GM21526 (cell line): ENCODE measurements at regions not wholly inside any gene's neighbourhood (a gene's known extent, or its start where the extent isn't known, plus 50 kb on each side); places are given as distances from the start of the nearest gene placed in this dataset.
"Not testable (repeated sequence)": the region's sequence is repeated elsewhere in the genome, so short reads cannot be mapped to it uniquely, and the experiment has no call there.

Experiments used
- ATAC-seq: cut with Tn5 transposase; IDR thresholded peaks from one replicate; pipeline ENCODE4 v1.9.1; 2021; ENCODE audit warnings: moderate library complexity; ENCODE audit not compliant: unreplicated experiment, low FRiP score

- no peak for ATAC-seq
Measured at GRCh38 chr2:8379549-8379948, 302.3 kb upstream of the ID2 start.

GRCh38 chr2:8380026-8380425, 301.8 kb upstream of the ID2 start:
- ATAC-seq = peak; percentile 20

GRCh38 chr2:8380566-8380965, 301.3 kb upstream of the ID2 start:
- peak; percentile 63 for ATAC-seq

- no peak for ATAC-seq
Measured at GRCh38 chr2:8382485-8382884, 299.4 kb upstream of the ID2 start.

- not testable (repeated sequence) for ATAC-seq
Measured at GRCh38 chr2:8386748-8387147, 295.1 kb upstream of the ID2 start.

- no peak for ATAC-seq
Measured at GRCh38 chr2:8388781-8389180, 293.1 kb upstream of the ID2 start.

- ATAC-seq = no peak
Measured at GRCh38 chr2:8389431-8390108, 292.3 kb upstream of the ID2 start.

GRCh38 chr2:8391126-8391525, 290.7 kb upstream of the ID2 start:
- no peak for ATAC-seq

- ATAC-seq = no peak
Measured at GRCh38 chr2:8391584-8391983, 290.3 kb upstream of the ID2 start.

GRCh38 chr2:8392098-8392866, 289.6 kb upstream of the ID2 start:
- no peak for ATAC-seq

- ATAC-seq = no peak
Measured at GRCh38 chr2:8393506-8393905, 288.4 kb upstream of the ID2 start.

GRCh38 chr2:8394131-8394530, 287.7 kb upstream of the ID2 start:
- ATAC-seq = no peak

- no peak for ATAC-seq
Measured at GRCh38 chr2:8394569-8395359, 287.1 kb upstream of the ID2 start.

- ATAC-seq = no peak
Measured at GRCh38 chr2:8395718-8396117, 286.1 kb upstream of the ID2 start.

GRCh38 chr2:8398040-8398668, 283.7 kb upstream of the ID2 start:
- ATAC-seq = no peak

- no peak for ATAC-seq
Measured at GRCh38 chr2:8399731-8400130, 282.1 kb upstream of the ID2 start.

- no peak for ATAC-seq
Measured at GRCh38 chr2:8400196-8400595, 281.7 kb upstream of the ID2 start.

- no peak for ATAC-seq
Measured at GRCh38 chr2:8402222-8402621, 279.6 kb upstream of the ID2 start.

GRCh38 chr2:8403876-8404275, 278.0 kb upstream of the ID2 start:
- no peak for ATAC-seq

- no peak for ATAC-seq
Measured at GRCh38 chr2:8405334-8405733, 276.5 kb upstream of the ID2 start.

GRCh38 chr2:8406271-8406670, 275.6 kb upstream of the ID2 start:
- ATAC-seq = no peak
